Activated T-cell treated with anti-CD3 and anti-CD28 coated beads, Interleukin-2, amount 50 U/mL, for 72 hours (primary cell): ENCODE measurements at regions not wholly inside any gene's neighbourhood (a gene's known extent, or its start where the extent isn't known, plus 50 kb on each side); places are given as distances from the start of the nearest gene placed in this dataset.
"Not testable (repeated sequence)": the region's sequence is repeated elsewhere in the genome, so short reads cannot be mapped to it uniquely, and the experiment has no call there.

Experiments
- ATAC-seq, 2 donors: fragments of 150-1000 bp; cut with Tn5 transposase; replicated peaks in 1 of 2; 2 replicates each; pipeline ENCODE4 v1.10.0; 2021; ENCODE audit warnings: moderate library complexity in 2 of 2, mild to moderate bottlenecking in 1 of 2
- DNase-seq, 2 donors: peaks; one replicate each; pipeline ENCODE4 v3.0.0; 2021 to 2022; ENCODE audit warnings: mixed read lengths in 1 of 2
- H3K27ac Mint-ChIP-seq: one replicate; pipeline ENCODE4 v1.8.0; 2022; ENCODE audit warnings: mild to moderate bottlenecking, moderate library complexity, mixed read lengths
- H3K27me3 Mint-ChIP-seq: one replicate; pipeline ENCODE4 v1.8.0; 2022; ENCODE audit warnings: low read depth, mixed read lengths
- H3K36me3 Mint-ChIP-seq, 2 donors: one replicate each; pipeline ENCODE4 v1.8.0; 2022; ENCODE audit warnings: mixed read lengths in 2 of 2, mild to moderate bottlenecking in 1 of 2; ENCODE audit not compliant: insufficient read depth in 2 of 2
- H3K4me1 Mint-ChIP-seq: one replicate; pipeline ENCODE4 v1.8.0; 2022; ENCODE audit warnings: low read depth, mixed read lengths
- H3K4me3 Mint-ChIP-seq, 2 donors: one replicate each; pipeline ENCODE4 v1.8.0; 2022; ENCODE audit warnings: mild to moderate bottlenecking in 2 of 2, mixed read lengths in 2 of 2, moderate library complexity in 2 of 2
- H3K9me3 Mint-ChIP-seq, 2 donors: one replicate each; pipeline ENCODE4 v1.8.0; 2022; ENCODE audit warnings: mixed read lengths in 2 of 2

DNA sequence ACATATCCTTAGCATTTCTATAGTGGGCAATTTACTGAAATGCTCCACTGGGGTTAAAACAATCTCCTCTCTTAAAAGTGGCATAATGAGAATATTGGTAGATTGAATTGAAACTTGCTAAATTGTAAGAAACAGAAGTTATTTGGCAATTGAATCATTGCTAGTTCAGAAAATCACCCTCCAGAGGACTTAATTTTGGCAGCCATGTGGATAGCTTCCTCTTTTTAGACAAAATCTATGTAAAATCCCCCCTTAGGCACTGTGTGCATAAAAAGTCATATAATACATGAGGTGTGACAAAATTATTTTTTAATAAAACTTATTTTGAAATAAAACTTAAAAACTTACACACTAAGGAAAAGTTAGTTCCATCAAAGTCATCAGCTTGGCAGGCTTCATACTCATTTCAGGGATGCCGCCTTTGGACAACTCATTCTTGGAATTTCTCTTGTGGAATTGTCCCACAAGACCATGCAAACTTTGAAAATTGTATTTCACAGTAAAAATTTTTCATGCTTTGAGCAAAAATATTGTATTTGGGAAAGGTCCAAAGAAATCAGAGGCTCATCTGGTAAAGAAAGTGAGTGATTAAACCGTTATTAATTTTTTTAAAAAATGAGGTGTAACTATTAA lies 473.0 kb downstream of the BCKDHB start:
- no peaks in the 10 kb centered on the region for H3K9me3 Mint-ChIP-seq
- no peak overlapping the region for H3K4me3 Mint-ChIP-seq
- DNase-seq (no peak), ATAC-seq (no peak)
- no peaks in the 10 kb centered on the region for H3K4me1 Mint-ChIP-seq
- no peak overlapping the region for H3K27ac Mint-ChIP-seq
- H3K27me3 Mint-ChIP-seq, result no peaks in the 10 kb centered on the region
- no peaks in the 10 kb centered on the region for H3K36me3 Mint-ChIP-seq

DNA sequence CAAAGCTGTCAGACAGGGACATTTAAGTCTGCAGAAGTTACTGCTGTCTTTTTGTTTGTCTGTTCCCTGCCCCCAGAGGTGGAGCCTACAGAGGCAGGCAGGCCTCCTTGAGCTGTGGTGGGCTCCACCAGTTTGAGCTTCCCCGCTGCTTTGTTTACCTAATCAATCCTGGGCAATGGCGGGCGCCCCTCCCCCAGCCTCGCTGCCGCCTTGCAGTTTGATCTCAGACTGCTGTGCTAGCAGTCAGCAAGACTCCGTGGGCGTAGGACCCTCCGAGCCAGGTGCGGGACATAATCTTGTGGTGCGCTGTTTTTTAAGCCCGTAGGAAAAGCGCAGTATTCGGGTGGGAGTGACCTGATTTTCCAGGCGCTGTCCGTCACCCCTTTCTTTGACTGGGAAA lies 466.8 kb downstream of the BCKDHB start:
- H3K4me3 Mint-ChIP-seq, H3K9me3 Mint-ChIP-seq, H3K27ac Mint-ChIP-seq, H3K27me3 Mint-ChIP-seq, DNase-seq, H3K4me1 Mint-ChIP-seq, ATAC-seq, H3K36me3 Mint-ChIP-seq: not testable (repeated sequence)

DNA sequence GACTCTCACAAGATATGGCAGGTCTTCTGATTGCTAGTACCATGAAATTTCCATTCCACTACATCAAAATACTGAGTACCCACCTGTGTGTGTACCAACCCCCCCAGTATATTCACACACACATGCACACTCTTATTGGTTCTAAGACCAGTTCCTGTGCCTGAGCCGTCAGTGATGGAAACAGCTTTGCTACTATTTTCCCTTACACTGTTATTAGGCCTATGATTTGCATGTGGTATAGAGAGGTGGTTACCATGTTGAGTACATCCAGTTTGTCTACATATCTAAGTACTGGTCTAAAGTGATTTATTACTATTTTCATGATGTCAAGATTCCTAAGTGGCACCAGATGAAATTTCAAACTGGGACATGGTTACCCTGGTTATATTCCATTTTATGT lies 459.9 kb downstream of the BCKDHB start:
- DNase-seq (no peak), ATAC-seq (no peak)
- Mint-ChIP-seq H3K4me3 (no peak overlapping the region), H3K27me3 (no peaks in the 10 kb centered on the region), H3K4me1 (no peaks in the 10 kb centered on the region), H3K36me3 (no peaks in the 10 kb centered on the region), H3K27ac (no peak overlapping the region), H3K9me3 (no peaks in the 10 kb centered on the region)

DNA sequence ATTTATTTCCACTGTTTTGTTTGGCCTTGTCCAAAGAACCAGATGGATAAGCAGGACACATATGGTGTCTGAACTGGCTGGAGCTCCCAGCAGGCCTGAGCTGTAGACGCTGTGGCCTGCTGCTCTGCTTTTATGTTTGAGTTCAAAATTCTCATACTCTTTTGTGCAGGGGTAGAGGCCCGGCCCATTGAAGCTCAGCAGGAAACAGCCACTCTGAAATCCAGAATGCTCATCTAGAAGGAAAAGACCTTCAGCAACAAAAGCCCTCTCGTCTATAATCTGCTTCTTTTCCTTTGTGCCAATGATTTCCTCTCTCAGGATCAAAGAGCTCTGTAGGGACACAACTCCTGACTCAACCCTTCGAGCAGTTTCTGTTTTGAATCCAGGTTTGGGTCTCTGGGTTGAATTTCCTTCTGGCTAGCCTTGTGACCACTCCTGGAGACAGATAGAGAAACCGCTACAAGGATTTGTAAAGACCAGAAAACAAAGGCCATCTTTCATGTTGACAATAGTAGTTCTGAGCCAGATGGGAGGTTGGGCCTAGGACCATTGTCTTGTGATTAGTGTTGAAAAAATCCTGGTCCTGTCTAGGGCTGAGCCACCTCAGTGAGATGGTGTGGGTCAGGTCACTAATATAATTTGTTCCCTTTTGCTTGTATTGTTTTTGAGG lies 446.7 kb downstream of the BCKDHB start:
- ATAC-seq, result no peak
- Mint-ChIP-seq H3K27ac (no peak overlapping the region), H3K4me1 (no peaks in the 10 kb centered on the region), H3K27me3 (no peaks in the 10 kb centered on the region), H3K36me3 (no peaks in the 10 kb centered on the region), H3K4me3 (no peak overlapping the region), H3K9me3 (no peaks in the 10 kb centered on the region)
- DNase-seq, result no peak

- Mint-ChIP-seq H3K4me3 (no peak overlapping the region), H3K36me3 (no peaks in the 10 kb centered on the region), H3K9me3 (no peaks in the 10 kb centered on the region), H3K27me3 (no peaks in the 10 kb centered on the region), H3K4me1 (no peaks in the 10 kb centered on the region), H3K27ac (no peak overlapping the region)
- DNase-seq (no peak), ATAC-seq (no peak)
Observed at GRCh38 chr6:80550748-80551147, 444.3 kb downstream of the BCKDHB start.

GRCh38 chr6:80550281-80550680 lies 443.8 kb downstream of the BCKDHB start:
- no peak for ATAC-seq

GRCh38 chr6:80548532-80548931 lies 442.1 kb downstream of the BCKDHB start:
- no peak for DNase-seq
- no peaks in the 10 kb centered on the region for H3K4me1 Mint-ChIP-seq
- H3K27ac Mint-ChIP-seq, result no peak overlapping the region
- H3K27me3 Mint-ChIP-seq, result no peaks in the 10 kb centered on the region
- ATAC-seq, result no peak
- H3K36me3 Mint-ChIP-seq, result no peaks in the 10 kb centered on the region
- H3K9me3 Mint-ChIP-seq, result no peaks in the 10 kb centered on the region
- no peak overlapping the region for H3K4me3 Mint-ChIP-seq

More at GRCh38 chr6:80550281-80550680, 443.8 kb downstream of the BCKDHB start:
- Mint-ChIP-seq H3K27me3 (no peaks in the 10 kb centered on the region), H3K36me3 (no peaks in the 10 kb centered on the region), H3K9me3 (no peaks in the 10 kb centered on the region), H3K4me1 (no peaks in the 10 kb centered on the region), H3K4me3 (no peak overlapping the region), H3K27ac (no peak overlapping the region)
- no peak for DNase-seq

DNA sequence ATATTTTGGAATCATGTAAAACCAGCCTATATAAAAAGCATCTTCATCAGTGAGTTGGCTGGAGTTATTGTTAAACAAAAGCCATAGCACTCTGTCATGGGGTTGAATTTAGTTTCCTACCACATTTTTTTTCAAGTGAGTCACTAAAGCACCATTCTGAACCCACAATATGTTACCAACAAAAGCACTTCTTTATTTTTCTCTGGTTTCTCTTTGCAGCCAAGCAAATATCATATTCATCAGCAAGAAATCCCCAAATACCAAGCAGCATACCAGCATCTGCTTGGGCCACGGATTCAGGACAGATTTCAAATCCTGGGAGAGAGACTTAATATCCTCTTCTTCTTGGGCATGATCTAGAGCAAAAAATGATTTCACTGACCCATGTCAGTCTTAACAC lies 441.4 kb downstream of the BCKDHB start:
- DNase-seq (no peak), ATAC-seq (peak in 1 of 2 donors; percentile 36)
- Mint-ChIP-seq H3K27ac (no peak overlapping the region), H3K36me3 (no peaks in the 10 kb centered on the region), H3K4me3 (no peak overlapping the region), H3K4me1 (no peaks in the 10 kb centered on the region), H3K9me3 (no peaks in the 10 kb centered on the region), H3K27me3 (no peaks in the 10 kb centered on the region)

DNA sequence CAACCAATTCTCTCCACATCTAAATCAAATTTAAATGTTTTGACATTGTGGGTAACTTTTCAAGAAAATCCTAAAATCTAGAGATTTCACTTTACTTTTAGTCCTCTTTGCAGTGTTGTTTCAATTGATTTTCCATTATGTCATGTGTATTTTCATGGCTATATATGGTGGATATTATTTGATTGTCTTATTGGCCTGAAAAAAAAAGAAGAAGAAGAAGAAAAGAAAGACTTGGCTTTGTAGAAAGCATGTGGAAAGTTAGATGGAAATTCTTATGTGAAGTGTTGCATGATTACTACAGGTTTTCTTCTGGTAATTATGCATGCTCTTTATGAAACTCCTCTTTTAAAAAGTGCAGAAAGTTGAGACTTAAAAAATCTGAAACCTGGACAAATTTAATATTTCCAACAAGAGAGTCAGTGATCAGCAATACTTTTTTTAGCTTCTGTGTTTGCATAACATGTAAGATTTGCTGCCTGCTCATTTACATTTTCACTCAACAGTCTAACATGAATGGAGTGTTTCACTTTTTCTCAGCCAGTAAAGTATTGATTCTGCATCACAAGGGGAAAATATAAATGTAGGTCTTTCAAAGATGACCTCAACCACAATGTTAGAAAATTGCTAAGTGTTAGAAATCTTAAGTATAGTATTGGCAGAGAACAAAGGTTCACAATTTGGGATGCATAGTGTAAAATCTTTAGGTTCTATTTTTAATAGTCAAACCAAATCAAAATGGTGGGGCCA lies 438.7 kb downstream of the BCKDHB start:
- Mint-ChIP-seq H3K27me3 (peaks cover 3% of the 10 kb centered on the region), H3K36me3 (no peaks in the 10 kb centered on the region), H3K4me3 (no peak overlapping the region), H3K4me1 (peaks cover 6% of the 10 kb centered on the region), H3K9me3 (no peaks in the 10 kb centered on the region), H3K27ac (no peak overlapping the region)
- DNase-seq, result no peak
- peak; percentile 47 to 51 for ATAC-seq

- Mint-ChIP-seq H3K9me3 (no peaks in the 10 kb centered on the region), H3K27ac (no peak overlapping the region), H3K4me1 (peaks cover 6% of the 10 kb centered on the region), H3K36me3 (no peaks in the 10 kb centered on the region), H3K4me3 (no peak overlapping the region), H3K27me3 (peaks cover 9% of the 10 kb centered on the region)
- ATAC-seq, result no peak
- no peak for DNase-seq
Observed at GRCh38 chr6:80544555-80544954, 438.1 kb downstream of the BCKDHB start.

DNA sequence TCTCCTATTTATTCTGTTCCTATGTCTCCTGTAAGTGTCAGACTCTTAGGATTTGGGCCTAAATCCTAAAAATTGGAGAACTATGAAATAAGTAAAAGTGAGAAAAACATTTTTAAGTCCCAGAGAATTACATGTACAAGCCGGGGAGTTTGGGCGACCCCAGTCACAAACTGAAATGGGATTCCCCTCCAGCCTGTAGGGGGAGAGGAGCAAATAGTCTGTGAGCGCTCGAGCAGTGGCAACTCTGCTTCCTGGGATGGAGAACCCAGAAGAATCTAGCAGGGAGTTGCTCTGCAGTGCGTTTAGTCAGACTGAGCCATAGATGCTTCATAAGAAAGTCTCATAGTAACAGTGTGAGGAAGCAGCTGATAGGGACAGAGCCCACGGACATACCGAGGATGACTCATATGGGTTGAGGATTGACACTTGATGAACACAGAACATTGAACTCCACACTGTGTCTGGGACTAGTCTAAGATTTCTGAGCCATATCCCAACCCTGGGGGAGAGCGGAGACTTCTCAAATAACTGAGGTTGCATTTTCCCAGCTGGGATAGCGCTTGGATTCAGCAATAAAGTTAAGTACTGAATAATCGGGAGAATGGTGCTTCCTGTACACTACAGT lies 437.2 kb downstream of the BCKDHB start:
- no peak for DNase-seq
- Mint-ChIP-seq H3K36me3 (no peaks in the 10 kb centered on the region), H3K4me1 (peaks cover 6% of the 10 kb centered on the region), H3K27me3 (peaks cover 10% of the 10 kb centered on the region), H3K27ac (no peak overlapping the region), H3K4me3 (no peak overlapping the region), H3K9me3 (no peaks in the 10 kb centered on the region)
- peak in 1 of 2 donors; percentile 47 for ATAC-seq

DNA sequence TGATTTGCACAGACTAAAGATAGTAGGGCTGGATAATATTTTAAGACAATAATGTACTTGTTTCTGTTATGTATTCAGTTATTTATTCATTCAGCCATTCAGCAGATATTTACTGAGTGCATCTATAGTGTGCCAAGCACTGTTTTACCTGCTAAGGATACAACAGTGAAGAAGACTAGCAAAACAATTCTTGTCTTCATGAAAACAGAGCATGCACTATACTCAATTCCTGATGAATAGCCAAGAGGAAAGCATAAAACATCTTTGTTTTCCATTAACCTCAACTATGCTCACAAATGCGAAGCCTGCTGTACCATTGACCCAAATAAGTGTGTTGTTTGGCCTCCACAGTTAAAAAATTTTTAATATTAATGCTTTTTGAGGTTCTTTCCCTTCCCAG lies 436.7 kb downstream of the BCKDHB start:
- Mint-ChIP-seq H3K36me3 (no peaks in the 10 kb centered on the region), H3K27ac (no peak overlapping the region), H3K9me3 (no peaks in the 10 kb centered on the region), H3K27me3 (peaks cover 10% of the 10 kb centered on the region), H3K4me1 (peaks cover 6% of the 10 kb centered on the region), H3K4me3 (no peak overlapping the region)
- ATAC-seq (no peak), DNase-seq (no peak)

DNA sequence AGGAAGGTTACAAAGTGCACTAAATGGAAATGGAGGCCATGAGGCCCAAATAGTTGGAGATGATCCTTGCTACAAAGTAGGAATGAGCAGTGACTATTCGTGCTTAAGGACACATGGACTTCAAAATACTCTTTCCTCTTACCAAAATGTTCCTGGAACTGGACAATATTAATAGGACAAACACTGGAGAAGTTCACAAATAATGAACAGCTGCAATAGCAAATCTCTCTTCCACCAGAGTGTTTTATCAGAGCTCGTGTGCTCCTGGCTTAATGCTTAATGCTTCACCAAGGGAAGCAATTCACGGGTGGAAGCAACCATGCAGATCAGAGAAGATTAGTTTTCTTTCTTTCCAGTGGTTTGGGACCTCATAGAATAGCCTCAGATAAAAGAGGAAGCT lies 435.4 kb downstream of the BCKDHB start:
- peaks cover 0 to 1% of the 10 kb centered on the region in 2 donors for H3K9me3 Mint-ChIP-seq
- DNase-seq (no peak), ATAC-seq (no peak)
- H3K4me3 Mint-ChIP-seq, result no peak overlapping the region
- peaks cover 10% of the 10 kb centered on the region for H3K27me3 Mint-ChIP-seq
- H3K4me1 Mint-ChIP-seq, result peaks cover 6% of the 10 kb centered on the region
- peaks cover 0 to 2% of the 10 kb centered on the region in 2 donors for H3K36me3 Mint-ChIP-seq
- no peak overlapping the region for H3K27ac Mint-ChIP-seq
